ENCODE measurements at regions not wholly inside any gene's neighbourhood (a gene's known extent, or its start where the extent isn't known, plus 50 kb on each side); places are given as distances from the start of the nearest gene placed in this dataset.

- ATAC-seq (no peak), DNase-seq (ENCODE audit: extremely low read depth in 1 of 4, low spot score in 3 of 4) (no peak), FAIRE-seq (no peak)
- Histone ChIP-seq H3K4me3 (no peak overlapping the region), H3K4me2 (ENCODE audit: insufficient read depth, low read length) (no peak overlapping the region), H3K9me1 (ENCODE audit: control insufficient read depth, insufficient read depth, low read length) (no peaks in the 10 kb centered on the region), H3K27ac (ENCODE audit: extremely low read depth, low read depth, low read length) (no peak overlapping the region), H2AFZ (ENCODE audit: low read depth, low read length) (no peak overlapping the region), H3K9ac (ENCODE audit: insufficient read depth in 1 of 2, low read depth in 2 of 2, low read length in 2 of 2) (no peak overlapping the region), H3K79me2 (ENCODE audit: control insufficient read depth, insufficient read depth, low read length) (no peaks in the 10 kb centered on the region), H3K4me1 (replicated peaks in 1 of 2; ENCODE audit: control insufficient read depth in 2 of 2, insufficient read depth in 2 of 2, low read length in 2 of 2) (no peaks in the 10 kb centered on the region), H3K27me3 (ENCODE audit: control insufficient read depth in 2 of 2, insufficient read depth in 2 of 2, low read length in 2 of 2) (no peaks in the 10 kb centered on the region), H3K36me3 (ENCODE audit: control insufficient read depth, insufficient read depth, low read length) (no peaks in the 10 kb centered on the region), H4K20me1 (replicated peaks; ENCODE audit: control insufficient read depth, insufficient read depth, low read length) (no peaks in the 10 kb centered on the region), H3K9me3 (replicated peaks; ENCODE audit: control insufficient read depth, insufficient read depth, low read depth, low read length) (no peaks in the 10 kb centered on the region)
- in situ Hi-C loops (cut with MboI): no loop called here
- no TSS peak for BruUV-seq (replicated peaks)
- POLR2A ChIA-PET: no interaction called here
- intact Hi-C loops (cut with micrococcal nuclease): no loop called here
- TF ChIP-seq HDAC1 (IDR thresholded peaks at IDR 0.05): no peak
- no peak for TF ChIP-seq HEY1 (CRISPR knock-in tag; IDR thresholded peaks at IDR 0.05; ENCODE audit: borderline replicate concordance)
- no peak for TF ChIP-seq TEAD2 (tag; IDR thresholded peaks at IDR 0.05)
- TF ChIP-seq BRD9 (IDR thresholded peaks at IDR 0.05; ENCODE audit: low read depth, partially characterized antibody): no peak
- TF ChIP-seq ATF7 (IDR thresholded peaks at IDR 0.05): no peak
- TF ChIP-seq HLTF (IDR thresholded peaks at IDR 0.05): no peak
- no peak for TF ChIP-seq E2F3 (CRISPR knock-in tag; IDR thresholded peaks at IDR 0.05)
- CTCF ChIA-PET (ENCODE audit: low intra/inter-chr PET ratio): no interaction called here
- WGBS (ENCODE audit: insufficient coverage, low coverage, missing lambda C conversion rate): 0% methylated on average over 1 of the region's 1 CpG
These were observed 56.4 kb downstream of the GCNT4 start for GRCh38 chr5:74995926-74996325.

DNA sequence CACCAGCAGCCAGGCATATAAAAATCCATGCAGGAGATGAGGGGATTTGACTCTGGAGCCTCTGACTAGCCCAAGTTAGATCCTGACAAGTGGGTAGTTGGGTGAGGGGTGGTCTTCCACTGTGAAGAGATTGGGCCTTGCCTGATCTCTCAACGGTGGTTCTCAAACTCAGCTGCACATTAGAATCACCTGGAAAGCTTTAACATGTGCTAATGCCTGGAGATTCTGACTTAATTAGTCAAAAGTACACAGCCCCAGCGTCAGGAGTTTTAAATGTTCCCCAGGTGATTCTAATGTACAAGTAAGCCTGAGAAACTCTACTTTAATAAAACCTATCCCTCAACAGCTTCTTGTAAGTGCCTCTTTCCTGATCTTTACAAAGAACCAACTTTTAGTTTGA, 57.5 kb downstream of the GCNT4 start:
- Histone ChIP-seq H3K9me3 (replicated peaks; ENCODE audit: control insufficient read depth, insufficient read depth, low read depth, low read length) (no peaks in the 10 kb centered on the region), H3K27ac (ENCODE audit: extremely low read depth, low read depth, low read length) (no peak overlapping the region), H3K79me2 (ENCODE audit: control insufficient read depth, insufficient read depth, low read length) (no peaks in the 10 kb centered on the region), H3K4me3 (no peak overlapping the region), H3K4me1 (replicated peaks in 1 of 2; ENCODE audit: control insufficient read depth in 2 of 2, insufficient read depth in 2 of 2, low read length in 2 of 2) (no peaks in the 10 kb centered on the region), H3K9ac (ENCODE audit: insufficient read depth in 1 of 2, low read depth in 2 of 2, low read length in 2 of 2) (no peak overlapping the region), H2AFZ (ENCODE audit: low read depth, low read length) (no peak overlapping the region), H3K4me2 (ENCODE audit: insufficient read depth, low read length) (no peak overlapping the region), H3K36me3 (ENCODE audit: control insufficient read depth, insufficient read depth, low read length) (no peaks in the 10 kb centered on the region), H4K20me1 (replicated peaks; ENCODE audit: control insufficient read depth, insufficient read depth, low read length) (no peaks in the 10 kb centered on the region), H3K27me3 (ENCODE audit: control insufficient read depth in 2 of 2, insufficient read depth in 2 of 2, low read length in 2 of 2) (no peaks in the 10 kb centered on the region), H3K9me1 (ENCODE audit: control insufficient read depth, insufficient read depth, low read length) (no peaks in the 10 kb centered on the region)
- FAIRE-seq: no peak
- CTCF ChIA-PET (ENCODE audit: low intra/inter-chr PET ratio): no interaction called here
- in situ Hi-C loops (cut with MboI) (no loop called here), intact Hi-C loops (cut with micrococcal nuclease) (no loop called here)
- no TSS peak for BruUV-seq (replicated peaks)
- no peak for DNase-seq (ENCODE audit: extremely low read depth in 1 of 4, low spot score in 3 of 4)
- 0% methylated on average over 2 of the region's 2 CpGs for WGBS (ENCODE audit: insufficient coverage, low coverage, missing lambda C conversion rate)
- TF ChIP-seq MTA1 (IDR thresholded peaks at IDR 0.05; ENCODE audit: borderline replicate concordance): no peak
- TF ChIP-seq NCOA2 (IDR thresholded peaks at IDR 0.05; ENCODE audit: partially characterized antibody in 2 of 2): no peak
- TF ChIP-seq RBM39 (optimal IDR thresholded peaks at IDR 0.05; ENCODE audit: low read depth, low read length): no peak
- TF ChIP-seq NR2C2 (CRISPR knock-in tag; IDR thresholded peaks at IDR 0.05): no peak
- no peak for TF ChIP-seq NR2C2 (tag; IDR thresholded peaks at IDR 0.05)
- TF ChIP-seq MYBL2 (IDR thresholded peaks at IDR 0.05; ENCODE audit: low read depth): no peak
- TF ChIP-seq MYBL2 (CRISPR knock-in tag; IDR thresholded peaks at IDR 0.05; ENCODE audit: borderline replicate concordance): no peak
- TF ChIP-seq HMG20A (CRISPR knock-in tag; conservative IDR thresholded peaks at IDR 0.05): no peak
- no peak for TF ChIP-seq CTBP1 (IDR thresholded peaks at IDR 0.05; ENCODE audit: borderline replicate concordance)
- no peak for TF ChIP-seq ZNF24 (IDR thresholded peaks at IDR 0.05)
- TF ChIP-seq ILF3 (IDR thresholded peaks at IDR 0.05; ENCODE audit: borderline replicate concordance): no peak
- TF ChIP-seq GATAD2B (IDR thresholded peaks at IDR 0.05; ENCODE audit: borderline replicate concordance): no peak
- no peak for TF ChIP-seq ZNF124 (CRISPR knock-in tag; IDR thresholded peaks at IDR 0.05)
- TF ChIP-seq ZBED1 (IDR thresholded peaks at IDR 0.05): no peak
- POLR2A ChIA-PET: no interaction called here
- no peak for ATAC-seq

Data from K562 (cell line).